ENCODE measurements at regions not wholly inside any gene's neighbourhood (a gene's known extent, or its start where the extent isn't known, plus 50 kb on each side); places are given as distances from the start of the nearest gene placed in this dataset.
A peak's percentile ranks its signal among the peaks of the same experiment; 100 is the strongest.

- no peak for DNase-seq
Observed at GRCh38 chr10:31754803-31755624, 173.6 kb downstream of the ARHGAP12 start.

DNA sequence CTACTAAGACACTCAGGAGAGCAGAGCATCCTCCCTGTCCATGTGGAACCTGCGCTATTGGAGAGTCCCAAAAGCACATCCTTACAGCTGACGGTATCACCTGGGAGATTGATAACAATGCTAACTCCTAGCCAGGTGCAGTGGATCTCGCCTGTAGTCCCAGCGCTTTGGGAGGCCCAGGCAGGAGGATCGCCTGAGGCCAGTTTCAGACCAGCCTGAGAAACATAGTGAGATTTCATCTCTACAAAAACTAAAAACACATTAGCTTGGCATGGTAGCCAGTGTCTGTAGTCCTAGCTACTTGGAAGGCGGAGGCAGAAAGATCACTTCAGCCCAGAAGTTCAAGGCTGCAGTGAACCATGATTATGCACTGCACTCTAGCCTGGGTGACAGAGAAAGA lies 174.9 kb downstream of the ARHGAP12 start:
- DNase-seq, result no peak

DNA sequence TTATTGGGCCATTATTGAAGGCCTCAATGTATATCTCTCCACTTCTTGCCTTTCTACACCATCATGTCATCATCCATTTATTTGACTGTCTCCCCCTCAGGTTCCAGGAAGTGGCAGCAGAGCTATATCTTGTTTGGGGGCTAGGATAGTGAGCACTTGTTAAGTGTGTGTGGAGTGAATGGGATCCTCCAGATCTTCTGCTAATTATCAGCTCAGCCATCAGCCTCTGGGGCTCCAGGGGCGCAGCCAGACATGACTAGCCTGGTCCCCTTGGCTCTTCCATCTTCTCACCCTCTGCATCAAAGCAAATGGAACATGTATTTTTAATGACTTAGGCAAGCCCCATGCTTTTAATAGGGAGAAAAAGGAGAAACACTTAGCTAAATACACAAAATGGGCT lies 176.5 kb downstream of the ARHGAP12 start:
- DNase-seq, result no peak

DNA sequence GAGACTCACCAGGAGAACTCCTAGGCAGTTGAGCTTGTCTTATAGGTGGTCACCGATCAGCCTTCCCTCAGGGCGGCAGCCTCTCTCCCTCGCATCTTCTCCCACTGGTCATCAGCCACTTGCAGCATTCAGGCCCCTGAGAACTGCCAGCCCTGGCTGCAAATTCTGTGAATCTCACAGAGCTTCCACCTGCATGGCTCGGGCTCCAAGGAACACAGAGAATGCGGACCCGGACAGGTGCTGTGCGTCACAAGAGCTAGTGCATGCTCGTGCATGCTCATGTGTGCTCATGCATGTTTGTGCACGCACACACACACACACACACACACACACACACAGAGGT lies 176.9 kb downstream of the ARHGAP12 start:
- DNase-seq, result no peak

DNA sequence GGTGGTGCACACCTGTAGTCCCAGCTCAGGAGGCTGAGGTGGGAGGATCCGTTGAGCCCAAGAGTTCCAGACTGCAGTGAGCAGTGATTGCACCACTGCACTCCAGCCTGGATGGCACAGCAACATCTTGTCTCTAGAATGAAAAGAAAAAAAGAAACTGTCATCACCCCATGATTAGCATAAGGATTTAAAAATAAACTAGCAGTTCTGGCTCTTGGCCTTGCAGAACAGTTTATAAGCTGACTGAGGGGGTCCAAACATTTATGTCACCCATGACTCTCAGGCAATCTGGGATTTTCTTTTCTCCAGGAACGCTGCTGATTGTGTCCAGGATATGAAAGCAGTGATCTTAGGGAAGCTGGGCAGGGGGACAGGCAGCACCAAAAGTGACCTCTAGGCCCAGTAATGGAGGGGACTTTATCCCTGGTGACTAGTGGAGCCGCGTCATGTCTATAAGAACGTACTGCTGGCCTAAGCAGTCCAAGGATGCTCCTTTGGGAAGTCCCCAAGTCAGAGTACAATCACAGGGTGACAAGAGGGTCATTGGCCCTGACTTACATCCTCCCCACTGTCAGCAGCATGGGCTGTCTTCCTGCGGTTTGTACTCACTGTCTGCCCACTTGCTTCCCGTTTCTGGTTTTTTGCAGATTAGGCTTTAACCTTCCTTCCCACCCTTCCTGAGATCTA lies 177.4 kb downstream of the ARHGAP12 start:
- DNase-seq, result no peak

- no peak for DNase-seq
Observed at GRCh38 chr10:31749981-31750840, 178.4 kb downstream of the ARHGAP12 start.

DNA sequence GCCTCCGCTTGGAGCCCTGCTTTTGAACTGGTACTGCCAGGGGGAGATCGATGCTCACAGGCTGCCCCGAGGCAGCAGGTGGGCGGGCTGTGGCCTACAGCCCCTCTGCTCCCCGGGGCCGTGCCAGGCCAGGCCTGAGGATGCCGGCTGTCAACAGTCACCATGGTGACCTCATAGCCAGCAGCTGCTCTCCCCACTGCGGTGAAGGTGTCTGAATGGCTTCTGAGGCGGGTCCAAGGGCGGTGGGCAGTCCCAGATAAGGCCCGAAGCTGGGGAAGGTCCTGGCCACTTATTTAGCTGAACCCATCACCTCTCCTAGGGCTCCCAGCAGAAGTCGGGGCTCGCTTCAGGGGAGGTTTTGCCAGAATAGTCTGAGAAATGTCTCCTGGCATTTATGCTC lies 179.3 kb downstream of the ARHGAP12 start:
- DNase-seq, result no peak

- DNase-seq, result peak in 2 of 5 experiments; percentile 8 to 66
Observed at GRCh38 chr10:31745612-31746376, 182.8 kb downstream of the ARHGAP12 start.

DNA sequence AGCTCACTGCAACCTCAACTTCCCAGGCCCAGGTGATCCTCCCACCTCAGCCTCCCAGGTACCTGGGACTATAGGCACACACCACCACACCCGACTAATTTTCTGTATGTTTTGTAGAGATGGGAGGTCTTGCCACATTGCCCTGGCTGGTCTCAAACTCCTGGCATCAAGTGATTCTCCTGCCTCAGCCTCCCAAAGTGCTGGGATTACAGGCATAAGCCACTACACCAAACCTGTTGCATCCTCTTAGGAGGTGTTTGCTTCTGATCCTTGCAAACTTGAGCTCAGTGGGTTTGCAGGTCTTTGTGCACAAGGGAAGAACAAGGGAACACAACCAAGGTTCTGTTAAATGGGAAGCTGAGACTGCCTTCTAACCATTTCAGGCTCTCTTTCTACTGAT lies 184.6 kb downstream of the ARHGAP12 start:
- DNase-seq, result no peak

DNA sequence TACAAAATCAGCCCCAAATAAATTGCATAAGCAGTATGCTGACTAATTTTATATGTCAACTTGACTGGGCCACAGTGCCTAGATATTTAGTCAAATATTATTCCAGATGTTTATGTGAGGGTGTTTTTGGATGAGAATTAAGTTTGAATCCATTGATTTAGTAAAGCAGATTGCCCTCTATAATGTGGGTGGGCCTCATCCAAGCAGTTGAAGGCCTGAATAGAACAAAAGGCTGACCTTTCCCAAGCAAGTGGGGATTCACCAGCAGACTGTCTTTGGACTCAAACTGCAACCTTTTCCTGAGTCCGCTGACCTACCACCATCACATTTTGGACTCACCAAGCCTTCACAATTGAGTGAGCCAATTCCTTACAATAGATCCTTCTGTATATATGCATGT lies 186.4 kb downstream of the ARHGAP12 start:
- DNase-seq, result no peak

DNA sequence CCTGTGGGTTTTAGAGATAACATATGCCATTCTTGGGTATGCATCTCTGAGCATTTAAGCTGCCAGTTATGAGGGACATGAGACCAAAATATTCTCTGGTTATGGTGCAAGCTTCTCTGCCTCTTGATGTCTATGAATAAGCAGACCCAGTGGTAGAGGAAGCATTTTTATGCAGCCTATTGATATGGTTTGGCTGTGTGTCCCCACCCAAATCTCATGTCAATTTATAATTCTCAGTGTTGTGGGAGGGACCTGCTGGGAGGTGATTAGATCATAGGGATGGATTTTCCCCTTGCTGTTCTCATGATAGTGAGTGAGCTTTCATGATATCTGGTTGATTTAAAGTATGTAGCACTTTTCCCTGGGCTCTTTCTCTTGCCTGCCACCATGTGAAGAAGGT lies 187.2 kb downstream of the ARHGAP12 start:
- no peak for DNase-seq

DNA sequence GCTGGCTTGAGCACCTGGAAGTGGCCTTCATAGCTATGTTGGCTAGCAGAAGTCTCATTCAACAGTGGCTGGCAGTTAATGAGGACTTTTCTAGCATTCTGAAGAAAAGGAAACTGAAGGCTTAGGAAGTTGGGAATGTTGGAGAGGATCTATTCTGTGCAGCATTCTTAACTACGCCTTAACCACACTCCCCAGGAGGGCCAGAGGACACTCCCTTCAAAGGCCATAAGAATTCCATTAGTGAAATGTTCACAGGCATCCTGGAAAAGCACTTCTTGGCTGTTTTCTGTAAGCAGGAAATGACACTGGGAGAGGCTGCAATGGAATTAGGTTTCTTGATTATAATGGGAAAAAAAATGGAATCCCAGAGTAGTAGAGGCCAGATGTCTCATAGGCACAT lies 188.9 kb downstream of the ARHGAP12 start:
- DNase-seq, result no peak

- DNase-seq, result no peak
Observed at GRCh38 chr10:31739146-31739545, 189.5 kb downstream of the ARHGAP12 start.

- no peak for DNase-seq
Observed at GRCh38 chr10:31731711-31732110, 196.9 kb downstream of the ARHGAP12 start.

DNA sequence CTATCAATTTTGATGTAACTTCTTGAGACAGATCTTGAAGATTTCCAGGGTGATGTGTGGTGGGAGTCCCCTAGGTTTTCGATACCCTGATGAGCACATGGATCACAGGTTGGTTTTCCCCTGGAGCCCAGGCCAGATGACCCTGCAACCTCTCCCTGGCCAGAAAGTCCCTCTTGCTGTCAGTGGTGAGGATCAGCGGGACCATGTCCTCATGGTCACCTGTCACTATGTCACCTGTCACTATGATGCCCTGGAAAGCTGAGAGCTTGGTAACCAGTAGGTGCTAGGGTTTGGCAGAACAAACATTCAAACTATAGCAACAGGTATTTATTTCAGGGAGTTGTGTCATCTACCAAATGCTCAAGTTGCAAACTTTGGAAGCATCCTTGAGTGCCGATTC lies 197.9 kb downstream of the ARHGAP12 start:
- DNase-seq, result no peak

GRCh38 chr10:31728698-31729224 lies 199.9 kb downstream of the ARHGAP12 start:
- no peak for DNase-seq

DNA sequence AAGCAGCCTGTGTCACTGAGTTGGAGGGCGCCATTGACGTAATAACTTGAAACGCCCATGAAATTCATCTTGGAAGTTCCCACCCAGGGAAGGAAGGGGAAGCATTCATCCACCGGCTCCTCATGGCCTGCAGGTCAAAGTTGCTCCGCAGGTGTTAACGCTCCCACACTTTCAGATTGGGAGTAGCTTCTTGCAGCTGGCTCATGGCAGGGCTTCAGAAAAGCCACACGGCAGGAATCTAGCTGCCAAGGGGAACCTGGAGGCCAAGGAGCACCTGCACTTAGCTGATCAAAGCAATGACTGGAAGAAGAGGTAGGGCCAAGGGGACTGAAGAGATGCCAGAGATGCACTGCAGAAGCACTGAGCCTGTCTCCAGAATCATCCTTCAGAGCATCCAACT lies 203.2 kb downstream of the ARHGAP12 start:
- no peak for DNase-seq

DNA sequence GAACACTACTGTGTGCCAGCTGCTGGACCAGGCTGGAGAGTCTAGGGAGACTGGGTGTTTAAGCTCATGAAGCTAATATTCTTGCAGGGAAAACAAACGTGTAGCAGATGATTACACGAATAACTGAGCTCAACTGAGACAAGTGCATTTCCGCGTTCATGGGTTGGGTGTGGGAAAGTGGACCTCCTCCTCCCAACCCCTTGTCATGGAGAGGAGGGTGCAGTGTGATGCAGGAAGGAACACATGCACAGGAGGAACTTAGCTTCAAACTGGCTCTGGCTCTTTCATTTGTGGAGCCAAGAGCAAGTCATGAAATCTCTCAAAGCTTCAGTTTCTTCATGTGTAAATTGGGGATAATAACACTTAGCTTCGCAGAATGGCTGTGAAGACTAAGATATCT lies 204.3 kb downstream of the ARHGAP12 start:
- DNase-seq, result no peak

- no peak for DNase-seq
Observed at GRCh38 chr10:31723106-31723750, 205.4 kb downstream of the ARHGAP12 start.

- no peak for DNase-seq
Observed at GRCh38 chr10:31721096-31721495, 207.5 kb downstream of the ARHGAP12 start.

GRCh38 chr10:31720546-31720945 lies 208.1 kb downstream of the ARHGAP12 start:
- DNase-seq, result no peak

DNA sequence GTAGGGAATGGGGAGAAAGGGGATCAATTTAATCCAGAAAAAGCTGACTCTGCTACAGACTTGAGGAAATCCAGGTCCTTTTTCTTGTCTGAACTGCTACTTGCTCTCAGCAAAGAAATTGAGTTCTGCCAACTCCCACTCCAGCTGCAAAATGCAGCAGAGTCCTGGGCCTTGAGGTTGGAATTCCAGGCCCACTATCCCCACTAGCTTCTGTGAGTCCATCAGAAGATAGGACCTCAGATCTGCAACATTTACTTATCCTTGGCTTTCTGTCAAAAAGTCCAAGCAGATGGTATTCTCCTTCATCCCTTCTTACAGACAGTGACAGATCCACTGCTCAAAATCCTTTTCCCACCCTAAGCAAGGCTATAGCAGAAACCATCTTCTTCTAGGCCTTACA lies 219.2 kb downstream of the ARHGAP12 start:
- DNase-seq, result no peak

All from T-helper 2 cell (primary cell).